ENCODE measurements at regions not wholly inside any gene's neighbourhood (a gene's known extent, or its start where the extent isn't known, plus 50 kb on each side); places are given as distances from the start of the nearest gene placed in this dataset.
A peak's percentile ranks its signal among the peaks of the same experiment; 100 is the strongest.

- TF ChIP-seq, protein P1, sequence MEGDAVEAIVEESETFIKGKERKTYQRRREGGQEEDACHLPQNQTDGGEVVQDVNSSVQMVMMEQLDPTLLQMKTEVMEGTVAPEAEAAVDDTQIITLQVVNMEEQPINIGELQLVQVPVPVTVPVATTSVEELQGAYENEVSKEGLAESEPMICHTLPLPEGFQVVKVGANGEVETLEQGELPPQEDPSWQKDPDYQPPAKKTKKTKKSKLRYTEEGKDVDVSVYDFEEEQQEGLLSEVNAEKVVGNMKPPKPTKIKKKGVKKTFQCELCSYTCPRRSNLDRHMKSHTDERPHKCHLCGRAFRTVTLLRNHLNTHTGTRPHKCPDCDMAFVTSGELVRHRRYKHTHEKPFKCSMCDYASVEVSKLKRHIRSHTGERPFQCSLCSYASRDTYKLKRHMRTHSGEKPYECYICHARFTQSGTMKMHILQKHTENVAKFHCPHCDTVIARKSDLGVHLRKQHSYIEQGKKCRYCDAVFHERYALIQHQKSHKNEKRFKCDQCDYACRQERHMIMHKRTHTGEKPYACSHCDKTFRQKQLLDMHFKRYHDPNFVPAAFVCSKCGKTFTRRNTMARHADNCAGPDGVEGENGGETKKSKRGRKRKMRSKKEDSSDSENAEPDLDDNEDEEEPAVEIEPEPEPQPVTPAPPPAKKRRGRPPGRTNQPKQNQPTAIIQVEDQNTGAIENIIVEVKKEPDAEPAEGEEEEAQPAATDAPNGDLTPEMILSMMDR (IDR thresholded peaks at IDR 0.05) = peak; percentile 65; the same call in 1 of the 2 replicates
- no peak for TF ChIP-seq REST (IDR thresholded peaks at IDR 0.05; ENCODE audit: insufficient read depth in 1 of 2, low read depth in 2 of 2, low read length in 1 of 2)
Measured at GRCh38 chr16:85986931-85987749, 88.2 kb downstream of the IRF8 start.

All from Panc1 (cell line).